GM12878 (cell line): ENCODE measurements at regions not wholly inside any gene's neighbourhood (a gene's known extent, or its start where the extent isn't known, plus 50 kb on each side); places are given as distances from the start of the nearest gene placed in this dataset.

Experiments
- ATAC-seq: fragments of 200-7000 bp; cut with Tn5 transposase; 3 replicates; pipeline ENCODE4 v1.9.1; 2020; ENCODE audit warnings: mild to moderate bottlenecking, moderate library complexity
- BruUV-seq: library from RNA; stranded (reverse); fragments of 400-500 nt; replicated peaks from 2 replicates; lab custom pipeline; 2021; lab: Mats Ljungman, UMichigan
- CTCF ChIA-PET: fragments of 300-600 bp; sonication (Branson Sonifier 250); formaldehyde crosslinking; extraction: SDS; loops from one replicate; lab custom pipeline; 2021; ENCODE audit warnings: inconsistent platforms; lab: Yijun Ruan, JAX
- POLR2A ChIA-PET: fragments of 350-600 bp; formaldehyde crosslinking; extraction: SDS; loops from one replicate; lab custom pipeline; 2021; ENCODE audit warnings: inconsistent platforms; lab: Charles Lee
- RAD21 ChIA-PET: fragments of 300-600 bp; sonication (Branson Sonifier 250); formaldehyde crosslinking; loops from one replicate; lab custom pipeline; 2023; ENCODE audit warnings: antibody characterized with exemption; ENCODE audit not compliant: unreplicated experiment; lab: Charles Lee
- SMC1A ChIA-PET: fragments of 300-600 bp; sonication (Branson Sonifier 250); formaldehyde crosslinking; loops from one replicate; lab custom pipeline; 2023; ENCODE audit not compliant: unreplicated experiment, uncharacterized antibody; lab: Charles Lee
- DNase-seq: peaks from one replicate; pipeline ENCODE4 v3.0.0-alpha.2; 2011; ENCODE audit warnings: low read depth, low spot score
- FAIRE-seq: peaks from 3 replicates; lab custom pipeline; 2011; peaks lifted over from hg19 to GRCh38; lab: Jason Lieb, UNC
- H2AFZ ChIP-seq: 2 replicates; pipeline ENCODE4 v1.6.0; 2011; ENCODE audit warnings: low read depth, low read length, control low read depth; ENCODE audit not compliant: control insufficient read depth
- H3K27ac ChIP-seq: 2 replicates; pipeline ENCODE4 v1.5.1; 2011; ENCODE audit warnings: control low read depth; ENCODE audit not compliant: control insufficient read depth, insufficient read depth
- H3K27me3 ChIP-seq, 2 experiments: replicated peaks in 1 of 2; 2 replicates each; pipeline versions ENCODE4 v1.6.0 to v1.6.1; 2011; ENCODE audit warnings: low read length in 1 of 2; ENCODE audit not compliant: control insufficient read depth in 2 of 2, insufficient read depth in 2 of 2
- H3K36me3 ChIP-seq, 2 experiments: 2 replicates each; pipeline ENCODE4 v1.5.1; 2011; ENCODE audit warnings: low read length in 1 of 2; ENCODE audit not compliant: control insufficient read depth in 2 of 2, insufficient read depth in 2 of 2
- H3K4me1 ChIP-seq: 2 replicates; pipeline ENCODE4 v1.6.1; 2011; ENCODE audit warnings: mild to moderate bottlenecking, low read length, moderate library complexity, mixed read lengths; ENCODE audit not compliant: control insufficient read depth, insufficient read depth
- H3K4me2 ChIP-seq: 2 replicates; pipeline ENCODE4 v1.6.0; 2011; ENCODE audit warnings: control low read depth; ENCODE audit not compliant: control insufficient read depth, insufficient read depth
- H3K4me3 ChIP-seq: fragments of 200-600 bp; sonication (generic); 2 replicates; pipeline ENCODE4 v1.5.1; 2016
- H3K79me2 ChIP-seq: 2 replicates; pipeline ENCODE4 v1.6.0; 2011; ENCODE audit warnings: low read length; ENCODE audit not compliant: control insufficient read depth, insufficient read depth
- H3K9ac ChIP-seq: 2 replicates; pipeline ENCODE4 v1.8.0; 2011; ENCODE audit warnings: low read length, control low read depth, mixed read lengths; ENCODE audit not compliant: control insufficient read depth, insufficient read depth
- H3K9me3 ChIP-seq: replicated peaks from 3 replicates; pipeline ENCODE4 v1.5.1; 2011; ENCODE audit warnings: mild to moderate bottlenecking, low read length; ENCODE audit not compliant: control insufficient read depth, insufficient read depth
- H4K20me1 ChIP-seq: 2 replicates; pipeline ENCODE4 v1.6.0; 2011; ENCODE audit not compliant: control insufficient read depth, insufficient read depth
- CBX3 ChIP-seq: fragments of 200-600 bp; sonication (generic); IDR thresholded peaks from 2 replicates; pipeline ENCODE4 v1.6.1; 2016; ENCODE audit warnings: low read depth, borderline replicate concordance
- CEBPZ ChIP-seq: fragments of 150-350 bp; IDR thresholded peaks from 2 replicates; pipeline ENCODE4 v1.6.1; 2016; ENCODE audit warnings: low read depth, low read length
- ETV6 ChIP-seq, 2 experiments: fragments of 450-650 bp in 1 of 2; IDR thresholded peaks in 1 of 2; conservative IDR thresholded peaks in 1 of 2; 2 replicates each; pipeline ENCODE4 v1.6.1; 2014; ENCODE audit warnings: antibody characterized with exemption in 1 of 2, borderline replicate concordance in 1 of 2, low read depth in 1 of 2, mild to moderate bottlenecking in 1 of 2, moderate library complexity in 1 of 2
- GABPA ChIP-seq: IDR thresholded peaks from 2 replicates; pipeline ENCODE4 v1.6.1; 2014; ENCODE audit warnings: antibody characterized with exemption, low read depth, mild to moderate bottlenecking, inconsistent platforms
- MXI1 ChIP-seq: fragments of 150-350 bp; IDR thresholded peaks from 2 replicates; pipeline ENCODE4 v1.6.1; 2011; ENCODE audit warnings: low read depth, mild to moderate bottlenecking, inconsistent platforms, low read length, improper control_type of control experiment
- RB1 ChIP-seq: fragments of 450-650 bp; formaldehyde crosslinking; IDR thresholded peaks from 2 replicates; pipeline ENCODE4 v1.6.1; 2017; ENCODE audit warnings: mild to moderate bottlenecking, borderline replicate concordance
- RCOR1 ChIP-seq: conservative IDR thresholded peaks from 2 replicates; pipeline ENCODE4 v1.6.1; 2012; ENCODE audit warnings: low read depth, low read length, improper control_type of control experiment
- SPI1 ChIP-seq: IDR thresholded peaks from 2 replicates; pipeline ENCODE4 v1.6.1; 2011; ENCODE audit warnings: low read depth, mild to moderate bottlenecking, low read length, moderate library complexity, borderline replicate concordance; ENCODE audit not compliant: insufficient read depth
- TARDBP ChIP-seq: IDR thresholded peaks from 2 replicates; pipeline ENCODE4 v1.6.1; 2016; ENCODE audit warnings: borderline replicate concordance
- ZSCAN29 ChIP-seq: fragments of 450-650 bp; IDR thresholded peaks from 2 replicates; pipeline ENCODE4 v1.6.1; 2017; ENCODE audit warnings: mild to moderate bottlenecking, moderate library complexity
- WGBS: methylation state at CpG from one replicate; pipeline ENCODE4 v1.1.6; 2016; ENCODE audit warnings: low lambda C conversion rate; ENCODE audit not compliant: insufficient replicate concordance, insufficient coverage; ENCODE audit errors: missing lambda C conversion rate; 5-methylcytosine and 5-hydroxymethylcytosine counted together
- in situ Hi-C: fragments of 300-500 bp; cut with MboI; formaldehyde crosslinking; loops from 9 replicates; pipeline ENCODE4 v1.14.3; 2018; ENCODE audit warnings: mixed read lengths
- intact Hi-C: fragments of 100-400 bp; cut with micrococcal nuclease; formaldehyde crosslinking; loops from one replicate; pipeline ENCODE4 v1.14.2; 2022; ENCODE audit not compliant: unreplicated experiment

- no peak for TF ChIP-seq CEBPZ
- no peak for TF ChIP-seq RB1
- no peak for TF ChIP-seq GABPA
- TF ChIP-seq MXI1: no peak
- TF ChIP-seq ETV6 (conservative IDR thresholded peaks at IDR 0.05 in 1 of 2, IDR thresholded peaks at IDR 0.05 in 1 of 2; ENCODE audit: borderline replicate concordance in 1 of 2, low read depth in 1 of 2): no peak
- no peak for TF ChIP-seq ZSCAN29
- TF ChIP-seq SPI1: no peak
- no peak for TF ChIP-seq RCOR1
Measured at GRCh38 chr4:91916219-91916618, 387.5 kb upstream of the GRID2 start (continued).

- CTCF ChIA-PET: no interaction called here
- H3K4me2 ChIP-seq: no peak overlapping the region
- H3K9ac ChIP-seq: no peak overlapping the region
- WGBS: 4% methylated on average over 4 of the region's 5 CpGs
- no peaks in the 10 kb centered on the region for H3K4me1 ChIP-seq
- H3K79me2 ChIP-seq: no peaks in the 10 kb centered on the region
- ATAC-seq (no peak), FAIRE-seq (no peak), DNase-seq (no peak)
- no peaks in the 10 kb centered on the region for H3K27me3 ChIP-seq
- no peaks in the 10 kb centered on the region for H4K20me1 ChIP-seq
- BruUV-seq: no TSS peak
- no peak for TF ChIP-seq TARDBP
- no peak for TF ChIP-seq CBX3
- no peak for TF ChIP-seq RCOR1
- no peak overlapping the region for H3K27ac ChIP-seq
- POLR2A ChIA-PET: no interaction called here
- intact Hi-C loops (no loop called here), in situ Hi-C loops (no loop called here)
- H3K36me3 ChIP-seq: no peaks in the 10 kb centered on the region
- H3K9me3 ChIP-seq: no peaks in the 10 kb centered on the region
- no peak overlapping the region for H2AFZ ChIP-seq
- RAD21 ChIA-PET: no interaction called here
- H3K4me3 ChIP-seq: no peak overlapping the region
- SMC1A ChIA-PET: no interaction called here
Measured at GRCh38 chr4:91924625-91925024, 379.1 kb upstream of the GRID2 start.
